ENCODE measurements at regions not wholly inside any gene's neighbourhood (a gene's known extent, or its start where the extent isn't known, plus 50 kb on each side); places are given as distances from the start of the nearest gene placed in this dataset.

DNA sequence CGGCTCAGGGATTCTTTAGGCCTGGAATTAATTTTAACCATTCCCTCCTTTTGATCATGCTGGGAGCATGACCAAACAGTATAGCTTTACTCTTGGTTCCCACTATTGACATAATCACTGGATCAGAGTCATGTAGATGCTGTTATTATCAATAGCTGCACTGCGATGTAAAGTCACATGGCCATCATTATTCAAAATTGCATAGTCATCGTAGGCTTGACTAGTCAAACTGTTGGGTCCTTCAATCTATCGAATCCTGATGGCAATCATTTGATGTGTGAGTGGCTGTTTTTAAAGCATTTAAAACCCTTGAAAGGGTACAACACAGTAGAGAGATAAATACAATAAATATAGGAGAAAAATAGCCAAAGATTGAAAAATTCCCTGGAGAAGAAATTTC, 1194.1 kb downstream of the EFNA5 start:
- no peaks in the 10 kb centered on the region for H3K27me3 ChIP-seq (ENCODE audit: insufficient read depth, low read length)
- intact Hi-C loops (cut with micrococcal nuclease), result no loop called here
- ChIA-PET RAD21 (ENCODE audit: low non-redundant PET in 1 of 2, low total read pairs in 2 of 2, uncharacterized antibody in 2 of 2, unreplicated experiment in 2 of 2) (no interaction called here), POLR2A (no interaction called here), CTCF (interaction anchor here (1.1 kb wide), 1 partner anchor 22 kb away, joined by 7 read pairs; no protein-coding TSS in a partner anchor)
- H3K4me2 ChIP-seq (ENCODE audit: low read length), result no peak overlapping the region
- H4K20me1 ChIP-seq (ENCODE audit: insufficient read depth), result no peaks in the 10 kb centered on the region
- BruUV-seq (replicated peaks), result no TSS peak
- H3K27ac ChIP-seq (ENCODE audit: low read depth, low read length), result no peak overlapping the region
- no peak for DNase-seq (ENCODE audit: low read depth, low spot score)
- no peaks in the 10 kb centered on the region for H3K4me1 ChIP-seq (ENCODE audit: control insufficient read depth in 1 of 2, insufficient read depth in 2 of 2, low read length in 2 of 2)
- no peak overlapping the region for H3K4me3 ChIP-seq (replicated peaks in 1 of 2; ENCODE audit: low read depth in 1 of 2, low read length in 2 of 2)
- H3K9ac ChIP-seq (ENCODE audit: low read length), result no peak overlapping the region
- H3K9me3 ChIP-seq (ENCODE audit: control insufficient read depth in 1 of 2, insufficient read depth in 1 of 2, low read depth in 1 of 2, low read length in 2 of 2), result no peaks in the 10 kb centered on the region
- H2AFZ ChIP-seq (ENCODE audit: low read depth, low read length, poor library complexity, severe bottlenecking), result peak overlapping the region; percentile 11
- H3K36me3 ChIP-seq (ENCODE audit: control insufficient read depth in 1 of 2, insufficient read depth in 2 of 2, low read length in 2 of 2), result no peaks in the 10 kb centered on the region
- no peak for ATAC-seq
- H3K79me2 ChIP-seq (ENCODE audit: insufficient read depth, low read length), result no peaks in the 10 kb centered on the region
- TF ChIP-seq, protein P1, sequence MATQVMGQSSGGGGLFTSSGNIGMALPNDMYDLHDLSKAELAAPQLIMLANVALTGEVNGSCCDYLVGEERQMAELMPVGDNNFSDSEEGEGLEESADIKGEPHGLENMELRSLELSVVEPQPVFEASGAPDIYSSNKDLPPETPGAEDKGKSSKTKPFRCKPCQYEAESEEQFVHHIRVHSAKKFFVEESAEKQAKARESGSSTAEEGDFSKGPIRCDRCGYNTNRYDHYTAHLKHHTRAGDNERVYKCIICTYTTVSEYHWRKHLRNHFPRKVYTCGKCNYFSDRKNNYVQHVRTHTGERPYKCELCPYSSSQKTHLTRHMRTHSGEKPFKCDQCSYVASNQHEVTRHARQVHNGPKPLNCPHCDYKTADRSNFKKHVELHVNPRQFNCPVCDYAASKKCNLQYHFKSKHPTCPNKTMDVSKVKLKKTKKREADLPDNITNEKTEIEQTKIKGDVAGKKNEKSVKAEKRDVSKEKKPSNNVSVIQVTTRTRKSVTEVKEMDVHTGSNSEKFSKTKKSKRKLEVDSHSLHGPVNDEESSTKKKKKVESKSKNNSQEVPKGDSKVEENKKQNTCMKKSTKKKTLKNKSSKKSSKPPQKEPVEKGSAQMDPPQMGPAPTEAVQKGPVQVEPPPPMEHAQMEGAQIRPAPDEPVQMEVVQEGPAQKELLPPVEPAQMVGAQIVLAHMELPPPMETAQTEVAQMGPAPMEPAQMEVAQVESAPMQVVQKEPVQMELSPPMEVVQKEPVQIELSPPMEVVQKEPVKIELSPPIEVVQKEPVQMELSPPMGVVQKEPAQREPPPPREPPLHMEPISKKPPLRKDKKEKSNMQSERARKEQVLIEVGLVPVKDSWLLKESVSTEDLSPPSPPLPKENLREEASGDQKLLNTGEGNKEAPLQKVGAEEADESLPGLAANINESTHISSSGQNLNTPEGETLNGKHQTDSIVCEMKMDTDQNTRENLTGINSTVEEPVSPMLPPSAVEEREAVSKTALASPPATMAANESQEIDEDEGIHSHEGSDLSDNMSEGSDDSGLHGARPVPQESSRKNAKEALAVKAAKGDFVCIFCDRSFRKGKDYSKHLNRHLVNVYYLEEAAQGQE (IDR thresholded peaks at IDR 0.05; ENCODE audit: low read depth), result no peak
- TF ChIP-seq SIN3A (IDR thresholded peaks at IDR 0.05; ENCODE audit: low read depth) (no peak), YY1 (IDR thresholded peaks at IDR 0.05; ENCODE audit: extremely low read depth, insufficient replicate concordance, low read depth, low read length) (no peak), SRF (IDR thresholded peaks at IDR 0.05; ENCODE audit: low read depth) (no peak), FOSL1 (IDR thresholded peaks at IDR 0.05; ENCODE audit: low read depth) (no peak), EGR1 (IDR thresholded peaks at IDR 0.05; ENCODE audit: low read depth) (no peak), SP1 (IDR thresholded peaks at IDR 0.05; ENCODE audit: low read depth) (no peak), JUND (IDR thresholded peaks at IDR 0.05) (no peak)
- TF ChIP-seq, protein P2, sequence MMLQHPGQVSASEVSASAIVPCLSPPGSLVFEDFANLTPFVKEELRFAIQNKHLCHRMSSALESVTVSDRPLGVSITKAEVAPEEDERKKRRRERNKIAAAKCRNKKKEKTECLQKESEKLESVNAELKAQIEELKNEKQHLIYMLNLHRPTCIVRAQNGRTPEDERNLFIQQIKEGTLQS (IDR thresholded peaks at IDR 0.05), result no peak
- H3K9me2 ChIP-seq (ENCODE audit: insufficient read depth), result no peaks in the 10 kb centered on the region

Data from HCT116 (cell line).